Epithelial cell of proximal tubule (primary cell): ENCODE measurements at regions not wholly inside any gene's neighbourhood (a gene's known extent, or its start where the extent isn't known, plus 50 kb on each side); places are given as distances from the start of the nearest gene placed in this dataset.

Source experiments
- DNase-seq: peaks from one replicate; pipeline ENCODE4 v3.0.0-alpha.2; 2011; ENCODE audit warnings: low read depth
- H3K4me3 ChIP-seq: 2 replicates; pipeline ENCODE4 v1.5.1; 2011; ENCODE audit warnings: low read depth, mild to moderate bottlenecking, low read length
- CTCF ChIP-seq: conservative IDR thresholded peaks from 2 replicates; pipeline ENCODE4 v1.5.1; 2012; ENCODE audit warnings: low read depth, mild to moderate bottlenecking, low read length

DNA sequence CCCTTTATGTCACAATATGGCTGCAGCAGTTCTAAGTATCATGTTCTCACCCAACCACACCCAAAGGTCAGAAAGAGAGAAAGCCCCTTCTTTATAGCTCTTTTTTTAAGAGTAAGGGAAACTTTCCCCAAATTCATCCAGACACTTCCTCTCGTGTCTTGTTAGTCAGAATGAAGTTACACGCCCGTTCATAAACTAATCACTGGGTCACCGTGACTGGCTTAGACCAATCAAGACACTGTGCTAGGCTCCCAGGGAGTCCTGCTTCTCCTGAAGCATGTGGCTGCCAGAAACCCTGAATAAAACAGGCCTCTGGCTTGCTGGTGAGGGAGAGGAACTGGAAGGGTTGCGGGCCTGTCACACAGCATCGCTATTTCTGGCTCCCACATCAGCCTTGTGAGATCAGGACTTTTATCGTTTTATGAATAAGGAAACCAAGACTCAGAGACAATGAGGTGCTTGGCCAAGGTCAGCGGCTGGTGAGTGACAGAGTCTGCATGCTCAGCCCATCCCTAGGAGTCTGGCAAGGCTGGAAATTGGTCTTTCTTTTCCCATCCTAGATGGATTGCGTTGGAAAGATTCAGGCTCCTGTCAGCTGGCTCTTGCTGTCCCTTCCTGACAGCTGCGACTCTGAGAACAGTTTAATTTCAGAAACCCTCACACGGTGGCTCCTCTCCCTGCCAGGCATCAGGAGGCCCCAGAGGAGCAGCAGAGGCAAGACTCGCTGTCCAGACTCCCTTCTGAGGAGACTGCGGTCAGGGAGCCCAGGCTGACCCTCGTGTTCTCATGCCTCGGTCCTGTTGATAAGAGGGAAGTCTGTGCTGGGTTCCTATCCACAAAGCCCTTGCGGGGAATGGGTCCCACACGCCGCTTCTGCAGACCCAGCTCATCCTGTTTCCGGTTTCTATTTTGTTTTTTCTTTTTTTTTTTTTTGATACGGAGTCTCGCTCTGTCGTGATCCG, 104.5 kb upstream of the TAF1B start:
- DNase-seq = no peak
- no peak for TF ChIP-seq CTCF
- H3K4me3 ChIP-seq = peak overlapping the region; percentile 31

- H3K4me3 ChIP-seq = peak overlapping the region; percentile 31
- no peak for TF ChIP-seq CTCF
- no peak for DNase-seq
These were observed 103.7 kb upstream of the TAF1B start for GRCh38 chr2:9739531-9739964.

GRCh38 chr2:9740382-9741073, 102.7 kb upstream of the TAF1B start:
- TF ChIP-seq CTCF = no peak
- H3K4me3 ChIP-seq = no peak overlapping the region
- no peak for DNase-seq

DNA sequence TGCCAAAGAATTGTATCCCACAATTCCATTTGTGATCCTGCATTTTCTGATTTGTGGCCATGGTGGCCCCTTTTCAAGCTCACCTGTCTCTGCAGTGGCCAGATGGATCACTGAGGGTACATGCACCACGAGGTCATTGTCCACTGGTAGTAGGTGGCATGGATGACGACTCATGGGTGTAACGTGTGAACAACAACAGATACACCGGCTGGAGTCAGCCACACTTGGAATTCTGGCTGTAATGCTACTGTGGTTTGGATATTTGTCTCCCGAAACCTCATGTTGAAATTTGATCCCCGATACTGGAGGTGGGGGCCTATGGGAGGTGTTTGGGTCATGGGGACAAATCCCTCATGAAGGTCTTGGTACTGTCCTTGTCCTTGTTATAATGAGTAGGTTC, 102.2 kb upstream of the TAF1B start:
- H3K4me3 ChIP-seq = no peak overlapping the region
- no peak for TF ChIP-seq CTCF
- DNase-seq = no peak

DNA sequence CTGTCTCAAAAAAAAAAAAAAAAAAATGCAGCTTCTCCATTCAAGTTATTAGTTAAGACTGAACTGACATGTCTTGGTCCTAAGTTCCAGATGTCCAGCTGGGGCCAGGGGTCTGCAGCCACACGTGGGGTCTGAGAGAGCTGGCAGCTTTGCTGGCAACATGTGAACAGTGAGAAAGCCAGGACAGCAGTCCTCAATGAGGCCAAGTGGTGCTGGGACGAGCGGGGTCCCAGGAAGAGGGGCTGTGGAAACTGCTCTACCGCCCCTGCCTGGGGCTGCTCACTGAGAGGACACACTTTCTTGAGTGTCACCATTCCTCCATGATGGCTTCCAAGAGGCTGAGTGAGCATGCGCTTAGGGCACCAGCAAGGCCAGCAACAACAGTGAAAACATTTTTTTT, 100.7 kb upstream of the TAF1B start:
- no peak for DNase-seq
- TF ChIP-seq CTCF = no peak
- no peak overlapping the region for H3K4me3 ChIP-seq

DNA sequence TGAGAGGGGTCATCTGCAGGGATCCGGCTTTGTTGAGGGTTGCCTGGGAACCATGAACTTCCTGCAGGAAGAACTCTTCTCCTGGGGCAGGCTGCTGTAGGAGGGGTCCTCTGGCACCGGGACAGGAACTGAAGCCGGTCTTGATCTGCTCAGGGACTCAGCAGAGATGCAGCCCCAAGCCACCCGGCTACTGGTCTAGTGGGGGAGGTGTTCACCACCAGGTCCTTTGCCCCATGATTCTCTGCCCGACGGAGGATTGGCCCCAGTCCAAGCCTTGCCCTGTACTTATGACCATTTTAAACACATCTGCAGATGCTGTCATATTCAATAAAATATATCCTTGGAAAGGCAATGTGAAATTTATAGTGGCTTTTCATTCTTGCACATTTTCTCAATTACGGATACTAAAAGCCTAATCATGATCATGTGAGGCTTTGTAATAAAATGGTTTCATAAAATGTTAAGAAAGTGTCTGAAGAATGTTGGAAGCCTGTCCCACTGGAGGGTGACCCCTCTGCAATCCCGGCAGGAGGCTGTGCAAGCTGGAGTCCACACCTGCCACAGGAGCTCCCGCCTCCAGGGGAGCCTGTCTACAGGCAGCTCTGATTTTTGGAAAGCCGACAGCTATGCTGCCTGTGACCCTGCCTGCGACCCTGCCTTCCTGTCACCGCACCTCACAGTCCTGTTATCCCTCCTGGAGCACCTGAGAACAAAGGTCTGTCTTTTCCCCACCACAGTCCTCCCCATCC, 98.8 kb upstream of the TAF1B start:
- H3K4me3 ChIP-seq = no peak overlapping the region
- no peak for TF ChIP-seq CTCF
- no peak for DNase-seq
